ENCODE measurements at regions not wholly inside any gene's neighbourhood (a gene's known extent, or its start where the extent isn't known, plus 50 kb on each side); places are given as distances from the start of the nearest gene placed in this dataset.

- no peaks in the 10 kb centered on the region for H3K9me3 Mint-ChIP-seq (ENCODE audit: unreplicated experiment)
- H3K4me3 Mint-ChIP-seq (ENCODE audit: unreplicated experiment): no peak overlapping the region
- no peaks in the 10 kb centered on the region for H3K36me3 Mint-ChIP-seq (ENCODE audit: low read depth, unreplicated experiment)
- H3K27me3 Mint-ChIP-seq (ENCODE audit: unreplicated experiment): no peaks in the 10 kb centered on the region
- no peak for DNase-seq (ENCODE audit: low spot score)
- H3K4me1 Mint-ChIP-seq (ENCODE audit: unreplicated experiment): no peaks in the 10 kb centered on the region
- no peak overlapping the region for H3K27ac Mint-ChIP-seq (ENCODE audit: unreplicated experiment)
- TF ChIP-seq, protein P1, sequence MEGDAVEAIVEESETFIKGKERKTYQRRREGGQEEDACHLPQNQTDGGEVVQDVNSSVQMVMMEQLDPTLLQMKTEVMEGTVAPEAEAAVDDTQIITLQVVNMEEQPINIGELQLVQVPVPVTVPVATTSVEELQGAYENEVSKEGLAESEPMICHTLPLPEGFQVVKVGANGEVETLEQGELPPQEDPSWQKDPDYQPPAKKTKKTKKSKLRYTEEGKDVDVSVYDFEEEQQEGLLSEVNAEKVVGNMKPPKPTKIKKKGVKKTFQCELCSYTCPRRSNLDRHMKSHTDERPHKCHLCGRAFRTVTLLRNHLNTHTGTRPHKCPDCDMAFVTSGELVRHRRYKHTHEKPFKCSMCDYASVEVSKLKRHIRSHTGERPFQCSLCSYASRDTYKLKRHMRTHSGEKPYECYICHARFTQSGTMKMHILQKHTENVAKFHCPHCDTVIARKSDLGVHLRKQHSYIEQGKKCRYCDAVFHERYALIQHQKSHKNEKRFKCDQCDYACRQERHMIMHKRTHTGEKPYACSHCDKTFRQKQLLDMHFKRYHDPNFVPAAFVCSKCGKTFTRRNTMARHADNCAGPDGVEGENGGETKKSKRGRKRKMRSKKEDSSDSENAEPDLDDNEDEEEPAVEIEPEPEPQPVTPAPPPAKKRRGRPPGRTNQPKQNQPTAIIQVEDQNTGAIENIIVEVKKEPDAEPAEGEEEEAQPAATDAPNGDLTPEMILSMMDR (IDR thresholded peaks at IDR 0.05; ENCODE audit: unreplicated experiment): no peak
Measured at GRCh38 chr3:76034649-76035048, 249.3 kb upstream of the ZNF717 start.

DNA sequence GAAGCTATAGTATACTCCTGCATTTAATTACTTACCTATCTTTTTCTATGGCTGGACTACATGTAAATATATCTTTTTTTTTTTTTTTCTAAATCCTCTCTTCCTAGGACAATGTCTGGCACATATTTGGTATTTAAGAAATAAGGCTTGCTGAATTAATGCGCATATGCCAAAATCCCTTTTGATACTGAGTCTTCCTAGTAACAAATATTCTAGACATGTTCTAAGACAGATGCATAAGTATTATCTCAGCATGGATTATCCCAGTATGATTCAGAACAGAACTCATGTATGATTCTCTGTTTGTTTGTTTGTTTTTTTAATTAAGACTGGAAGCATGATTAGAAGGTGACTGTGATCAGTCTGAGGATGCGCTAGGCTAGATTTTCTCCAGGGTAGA, 249.8 kb upstream of the ZNF717 start:
- Mint-ChIP-seq H3K36me3 (ENCODE audit: low read depth, unreplicated experiment) (no peaks in the 10 kb centered on the region), H3K27ac (ENCODE audit: unreplicated experiment) (no peak overlapping the region), H3K4me1 (ENCODE audit: unreplicated experiment) (no peaks in the 10 kb centered on the region)

GRCh38 chr3:76038949-76039348, 253.6 kb upstream of the ZNF717 start:
- TF ChIP-seq, protein P1 (IDR thresholded peaks at IDR 0.05; ENCODE audit: unreplicated experiment): no peak
- H3K36me3 Mint-ChIP-seq (ENCODE audit: low read depth, unreplicated experiment): no peaks in the 10 kb centered on the region
- no peak for DNase-seq (ENCODE audit: low spot score)
- peaks cover 4% of the 10 kb centered on the region for H3K4me1 Mint-ChIP-seq (ENCODE audit: unreplicated experiment)
- H3K4me3 Mint-ChIP-seq (ENCODE audit: unreplicated experiment): no peak overlapping the region
- no peak overlapping the region for H3K27ac Mint-ChIP-seq (ENCODE audit: unreplicated experiment)
- no peaks in the 10 kb centered on the region for H3K27me3 Mint-ChIP-seq (ENCODE audit: unreplicated experiment)
- H3K9me3 Mint-ChIP-seq (ENCODE audit: unreplicated experiment): no peaks in the 10 kb centered on the region

More for the DNA sequence above, 249.8 kb upstream of the ZNF717 start:
- no peak for DNase-seq (ENCODE audit: low spot score)
- TF ChIP-seq, protein P1 (IDR thresholded peaks at IDR 0.05; ENCODE audit: unreplicated experiment): no peak
- H3K27me3 Mint-ChIP-seq (ENCODE audit: unreplicated experiment): no peaks in the 10 kb centered on the region
- H3K9me3 Mint-ChIP-seq (ENCODE audit: unreplicated experiment): no peaks in the 10 kb centered on the region
- H3K4me3 Mint-ChIP-seq (ENCODE audit: unreplicated experiment): no peak overlapping the region

DNA sequence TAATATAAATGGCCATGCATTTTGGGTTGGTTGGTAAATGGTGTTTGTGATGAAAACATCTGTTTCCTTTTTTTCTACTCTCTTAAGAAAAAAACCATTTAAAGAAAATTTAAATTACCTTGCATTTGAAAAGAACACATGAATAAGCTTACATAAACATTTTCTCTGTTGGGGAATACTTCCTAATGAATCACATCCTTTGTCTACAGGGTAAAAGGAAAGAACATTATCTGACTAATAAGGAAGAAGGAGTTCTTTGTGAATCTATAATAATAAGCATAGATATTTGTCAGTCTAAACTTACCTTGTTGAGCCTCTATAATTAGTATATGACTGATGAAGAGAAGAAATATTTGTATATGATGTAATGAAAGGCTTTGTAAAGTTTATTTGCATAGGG, 254.1 kb upstream of the ZNF717 start:
- no peaks in the 10 kb centered on the region for H3K36me3 Mint-ChIP-seq (ENCODE audit: low read depth, unreplicated experiment)
- no peaks in the 10 kb centered on the region for H3K27me3 Mint-ChIP-seq (ENCODE audit: unreplicated experiment)
- peaks cover 4% of the 10 kb centered on the region for H3K4me1 Mint-ChIP-seq (ENCODE audit: unreplicated experiment)
- no peaks in the 10 kb centered on the region for H3K9me3 Mint-ChIP-seq (ENCODE audit: unreplicated experiment)
- no peak overlapping the region for H3K4me3 Mint-ChIP-seq (ENCODE audit: unreplicated experiment)
- peak overlapping the region; percentile 33 for H3K27ac Mint-ChIP-seq (ENCODE audit: unreplicated experiment)
- TF ChIP-seq, protein P1 (IDR thresholded peaks at IDR 0.05; ENCODE audit: unreplicated experiment): no peak
- DNase-seq (ENCODE audit: low spot score): no peak

DNA sequence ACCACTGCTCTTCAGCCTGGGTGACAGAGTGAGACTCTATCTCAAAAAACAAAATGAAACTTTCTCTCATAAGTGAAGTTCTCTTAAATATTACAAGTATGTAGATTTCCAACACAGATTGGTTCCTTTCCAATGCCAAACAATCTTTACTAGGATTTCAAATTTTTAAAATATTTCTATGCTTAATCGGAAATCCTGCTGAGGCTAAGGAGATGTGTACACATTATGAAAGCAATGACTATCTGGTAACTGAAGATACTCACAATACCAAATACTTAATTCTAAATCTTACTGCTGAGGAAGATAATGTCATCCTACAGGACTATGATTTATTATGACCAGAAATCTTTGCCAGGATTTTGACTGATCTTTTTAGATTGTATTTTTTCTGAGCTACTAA, 255.6 kb upstream of the ZNF717 start:
- TF ChIP-seq, protein P1 (IDR thresholded peaks at IDR 0.05; ENCODE audit: unreplicated experiment): no peak
- DNase-seq (ENCODE audit: low spot score): no peak
- H3K9me3 Mint-ChIP-seq (ENCODE audit: unreplicated experiment): no peaks in the 10 kb centered on the region
- H3K4me1 Mint-ChIP-seq (ENCODE audit: unreplicated experiment): peaks cover 12% of the 10 kb centered on the region
- no peak overlapping the region for H3K27ac Mint-ChIP-seq (ENCODE audit: unreplicated experiment)
- H3K27me3 Mint-ChIP-seq (ENCODE audit: unreplicated experiment): no peaks in the 10 kb centered on the region
- H3K4me3 Mint-ChIP-seq (ENCODE audit: unreplicated experiment): no peak overlapping the region
- no peaks in the 10 kb centered on the region for H3K36me3 Mint-ChIP-seq (ENCODE audit: low read depth, unreplicated experiment)

Data from endothelial cell (in vitro differentiated cells).